Body of pancreas (tissue), 4 donors: ENCODE measurements at regions not wholly inside any gene's neighbourhood (a gene's known extent, or its start where the extent isn't known, plus 50 kb on each side); places are given as distances from the start of the nearest gene placed in this dataset.

Experiments used
- POLR2A ChIP-seq, 3 donors: fragments of 450-650 bp; IDR thresholded peaks; one replicate each; pipeline ENCODE4 v1.6.1; 2016; ENCODE audit warnings: antibody characterized with exemption in 3 of 3, mild to moderate bottlenecking in 2 of 3
- TF ChIP-seq, protein P1 (sequence below), 7 experiments: fragments of 450-650 bp in 4 of 7; fragments of 200-600 bp in 3 of 7; sonication (generic) in 3 of 7; IDR thresholded peaks; one replicate each; pipeline ENCODE4 v1.5.1; 2016 to 2019; ENCODE audit warnings: antibody characterized with exemption in 7 of 7

DNA sequence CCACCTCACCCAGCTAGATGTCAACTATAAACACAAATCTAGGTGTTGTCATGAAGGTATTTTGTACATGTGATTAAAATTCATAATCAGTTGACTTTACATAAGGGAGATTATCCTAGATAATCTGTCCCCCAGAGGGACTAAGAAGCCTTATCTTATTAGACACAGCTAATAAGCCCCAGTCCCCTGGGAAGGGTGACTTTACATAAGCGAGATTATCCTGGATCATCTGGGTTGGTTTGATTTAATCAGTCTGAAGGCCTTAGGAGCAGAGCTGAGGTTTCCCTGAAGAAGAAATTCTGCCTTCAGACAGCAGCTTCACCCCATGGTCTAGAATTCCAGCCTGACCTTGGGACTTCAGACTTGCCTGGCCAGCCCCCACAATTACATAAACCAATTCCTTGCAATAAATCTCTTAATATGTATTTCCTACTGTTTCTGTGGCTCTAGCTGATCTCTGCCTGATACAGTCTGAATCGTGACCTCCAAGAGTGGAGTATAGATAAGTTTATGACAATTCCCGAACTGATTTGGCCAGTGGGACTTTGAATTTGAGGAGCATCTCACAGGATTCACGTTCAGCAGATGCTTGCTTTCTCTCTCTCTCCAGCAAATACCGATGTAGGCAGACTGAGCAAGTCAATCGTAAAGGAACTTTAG, 66.5 kb downstream of the MRPL46 start:
- TF ChIP-seq, protein P1, sequence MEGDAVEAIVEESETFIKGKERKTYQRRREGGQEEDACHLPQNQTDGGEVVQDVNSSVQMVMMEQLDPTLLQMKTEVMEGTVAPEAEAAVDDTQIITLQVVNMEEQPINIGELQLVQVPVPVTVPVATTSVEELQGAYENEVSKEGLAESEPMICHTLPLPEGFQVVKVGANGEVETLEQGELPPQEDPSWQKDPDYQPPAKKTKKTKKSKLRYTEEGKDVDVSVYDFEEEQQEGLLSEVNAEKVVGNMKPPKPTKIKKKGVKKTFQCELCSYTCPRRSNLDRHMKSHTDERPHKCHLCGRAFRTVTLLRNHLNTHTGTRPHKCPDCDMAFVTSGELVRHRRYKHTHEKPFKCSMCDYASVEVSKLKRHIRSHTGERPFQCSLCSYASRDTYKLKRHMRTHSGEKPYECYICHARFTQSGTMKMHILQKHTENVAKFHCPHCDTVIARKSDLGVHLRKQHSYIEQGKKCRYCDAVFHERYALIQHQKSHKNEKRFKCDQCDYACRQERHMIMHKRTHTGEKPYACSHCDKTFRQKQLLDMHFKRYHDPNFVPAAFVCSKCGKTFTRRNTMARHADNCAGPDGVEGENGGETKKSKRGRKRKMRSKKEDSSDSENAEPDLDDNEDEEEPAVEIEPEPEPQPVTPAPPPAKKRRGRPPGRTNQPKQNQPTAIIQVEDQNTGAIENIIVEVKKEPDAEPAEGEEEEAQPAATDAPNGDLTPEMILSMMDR (IDR thresholded peaks at IDR 0.05) = no peak
- no peak for TF ChIP-seq POLR2A (IDR thresholded peaks at IDR 0.05)
